Lower leg skin (tissue), 4 donors: ENCODE measurements at regions not wholly inside any gene's neighbourhood (a gene's known extent, or its start where the extent isn't known, plus 50 kb on each side); places are given as distances from the start of the nearest gene placed in this dataset.

Experiments
- DNase-seq, 2 donors: peaks; one replicate each; pipeline ENCODE4 v3.0.0-alpha.2; 2019; ENCODE audit warnings: low spot score in 2 of 2
- H3K4me3 ChIP-seq: fragments of 200-600 bp; sonication (generic); 2 replicates; pipeline ENCODE4 v1.5.1; 2017; ENCODE audit warnings: mild to moderate bottlenecking, low read depth; ENCODE audit not compliant: poor library complexity, severe bottlenecking
- CTCF ChIP-seq, 3 donors: fragments of 450-650 bp; IDR thresholded peaks; one replicate each; pipeline ENCODE4 v1.5.1; 2016; ENCODE audit warnings: antibody characterized with exemption in 3 of 3, mild to moderate bottlenecking in 3 of 3, moderate library complexity in 2 of 3
- POLR2A ChIP-seq, 2 donors: fragments of 450-650 bp; IDR thresholded peaks; one replicate each; pipeline ENCODE4 v1.6.1; 2016 to 2017; ENCODE audit warnings: antibody characterized with exemption in 2 of 2, mild to moderate bottlenecking in 1 of 2, moderate library complexity in 1 of 2
- WGBS, 2 donors: methylation state at CpG; one replicate each; pipeline ENCODE4 v1.1.5; 2018; 5-methylcytosine and 5-hydroxymethylcytosine counted together
- intact Hi-C: fragments of 100-400 bp; cut with DNase I; formaldehyde crosslinking; loops from one replicate; pipeline ENCODE4 v1.15.0; 2023; ENCODE audit warnings: low total_unique reads

- TF ChIP-seq POLR2A (IDR thresholded peaks at IDR 0.05), result no peak
- TF ChIP-seq CTCF (IDR thresholded peaks at IDR 0.05), result no peak
- H3K4me3 ChIP-seq, result no peak overlapping the region
- 86 to 96% methylated on average over 1 of the region's 1 CpG for WGBS, 2 donors
- no peak for DNase-seq
- intact Hi-C loops, result no loop called here
These were observed 766.5 kb downstream of the C4orf33 start for GRCh38 chr4:129862461-129862860.

GRCh38 chr4:129863206-129863605 lies 767.3 kb downstream of the C4orf33 start:
- TF ChIP-seq POLR2A (IDR thresholded peaks at IDR 0.05) (no peak), CTCF (IDR thresholded peaks at IDR 0.05) (no peak)
- no peak for DNase-seq
- no peak overlapping the region for H3K4me3 ChIP-seq
- intact Hi-C loops, result no loop called here
- WGBS, 2 donors, result 56 to 76% methylated on average over 3 of the region's 3 CpGs

DNA sequence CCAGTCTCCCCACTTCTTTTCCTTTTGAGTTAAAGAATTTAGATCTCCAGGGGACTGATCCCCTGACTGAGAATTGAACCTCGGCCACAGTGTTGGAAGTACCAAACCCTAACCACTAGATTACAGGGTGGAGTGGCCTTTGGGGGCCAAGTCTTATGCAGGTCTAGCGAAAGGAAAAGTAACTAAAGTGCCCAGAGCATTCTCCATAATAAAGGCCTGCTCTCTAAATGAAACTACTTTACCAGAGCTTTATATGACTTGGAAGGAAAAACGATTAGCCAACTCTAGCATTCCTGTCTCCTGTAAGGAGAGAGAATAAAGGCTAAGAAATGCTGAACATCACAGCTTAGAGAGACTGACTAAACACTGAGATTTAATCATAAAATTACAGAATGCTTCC lies 788.0 kb downstream of the C4orf33 start:
- DNase-seq, result no peak
- WGBS, 2 donors, result 72 to 75% methylated on average over 3 of the region's 3 CpGs
- TF ChIP-seq CTCF (IDR thresholded peaks at IDR 0.05) (no peak), POLR2A (IDR thresholded peaks at IDR 0.05) (no peak)

DNA sequence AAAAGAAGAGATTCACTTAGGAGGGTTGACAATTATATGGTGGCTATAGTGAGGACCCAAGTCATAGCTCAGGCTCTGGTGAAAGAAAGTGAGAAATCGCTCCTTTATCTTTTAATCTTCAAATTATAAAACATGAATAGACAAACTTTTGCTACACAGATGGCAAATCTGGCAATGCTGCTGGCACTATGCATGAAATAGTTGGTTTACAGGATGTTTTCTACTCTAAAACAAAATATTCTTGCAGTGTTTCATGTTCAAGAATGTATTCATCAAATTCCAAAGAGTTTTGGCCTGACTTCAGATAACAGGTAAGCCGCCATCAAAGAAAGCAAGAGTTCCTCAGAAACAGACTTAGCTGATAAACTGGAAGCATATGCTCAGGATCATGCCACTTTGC lies 801.2 kb downstream of the C4orf33 start:
- DNase-seq, result no peak
- TF ChIP-seq POLR2A (IDR thresholded peaks at IDR 0.05) (no peak), CTCF (IDR thresholded peaks at IDR 0.05) (no peak)
- 44 to 46% methylated on average over 2 of the region's 2 CpGs for WGBS, 2 donors
- intact Hi-C loops, result no loop called here
- no peak overlapping the region for H3K4me3 ChIP-seq

More for the DNA sequence above, 788.0 kb downstream of the C4orf33 start:
- intact Hi-C loops, result no loop called here
- H3K4me3 ChIP-seq, result no peak overlapping the region

GRCh38 chr4:129899849-129900248 lies 803.9 kb downstream of the C4orf33 start:
- intact Hi-C loops, result no loop called here
- TF ChIP-seq CTCF (IDR thresholded peaks at IDR 0.05), result no peak
- no peak for TF ChIP-seq POLR2A (IDR thresholded peaks at IDR 0.05)
- WGBS, 2 donors, result 40 to 46% methylated on average over 3 of the region's 3 CpGs
- H3K4me3 ChIP-seq, result no peak overlapping the region
- no peak for DNase-seq

DNA sequence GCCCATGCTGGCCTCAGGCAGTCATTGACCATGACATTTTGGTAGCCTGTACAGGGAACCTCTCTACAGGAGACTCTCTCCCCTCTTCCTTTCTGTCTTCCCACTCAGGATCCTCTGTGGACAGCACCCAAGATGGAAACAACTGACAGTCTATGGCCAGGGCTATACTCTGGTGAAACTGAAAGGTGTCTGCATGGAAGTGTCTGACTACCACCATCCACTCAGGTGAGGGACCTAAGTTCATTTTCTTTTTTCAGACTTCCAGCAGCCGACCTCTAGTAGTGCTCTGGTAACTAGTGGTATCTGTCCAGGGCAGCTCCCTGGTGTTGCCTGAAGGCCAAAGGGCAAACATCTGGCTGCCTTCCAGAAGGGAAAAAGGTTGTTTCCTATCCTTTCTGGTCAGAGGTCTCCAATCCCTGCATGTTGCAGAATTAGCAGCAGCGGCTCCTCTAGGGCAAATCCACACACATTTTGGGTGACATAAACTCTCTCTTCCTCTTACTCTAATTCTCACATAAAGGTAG lies 804.5 kb downstream of the C4orf33 start:
- H3K4me3 ChIP-seq, result no peak overlapping the region
- intact Hi-C loops, result no loop called here
- no peak for TF ChIP-seq POLR2A (IDR thresholded peaks at IDR 0.05)
- no peak for TF ChIP-seq CTCF (IDR thresholded peaks at IDR 0.05)
- 83 to 84% methylated on average over 2 of the region's 2 CpGs for WGBS, 2 donors
- no peak for DNase-seq
